A549 (cell line): ENCODE measurements at regions not wholly inside any gene's neighbourhood (a gene's known extent, or its start where the extent isn't known, plus 50 kb on each side); places are given as distances from the start of the nearest gene placed in this dataset.
A peak's percentile ranks its signal among the peaks of the same experiment; 100 is the strongest.

Experiments used
- ATAC-seq, 2 experiments: fragments of 200-7000 bp in 1 of 2; fragments of >200 bp in 1 of 2; cut with Nextera tagmentation in 1 of 2; cut with Tn5 transposase in 1 of 2; 3 replicates each; pipeline versions ENCODE4 v1.8.0 to v1.9.1; 2018 to 2020; ENCODE audit warnings: mild to moderate bottlenecking in 1 of 2, moderate library complexity in 1 of 2
- CTCF ChIA-PET: fragments of 300-600 bp; sonication (Branson Sonifier 250); formaldehyde crosslinking; extraction: SDS; loops from one replicate; lab custom pipeline; 2021; ENCODE audit warnings: antibody characterized with exemption, inconsistent platforms; lab: Yijun Ruan, JAX
- POLR2A ChIA-PET: fragments of 350-600 bp; formaldehyde crosslinking; extraction: SDS; loops from one replicate; lab custom pipeline; 2021; ENCODE audit warnings: antibody characterized with exemption, inconsistent platforms; lab: Yijun Ruan, JAX
- DNase-seq, 2 experiments: peaks; one replicate each; pipeline versions ENCODE4 v3.0.0 to v3.0.0-alpha.2; 2011 to 2016; ENCODE audit warnings: low read depth in 1 of 2, low spot score in 1 of 2
- FAIRE-seq: peaks from 2 replicates; lab custom pipeline; 2011; peaks lifted over from hg19 to GRCh38; lab: Jason Lieb, UNC
- H3K27ac ChIP-seq, 2 experiments: fragments of >200 bp; sonication (Bioruptor Twin); formaldehyde crosslinking; 3 replicates each; pipeline ENCODE4 v1.5.1; 2016 to 2017
- H3K4me1 ChIP-seq: fragments of >200 bp; sonication (Bioruptor Twin); formaldehyde crosslinking; 3 replicates; pipeline ENCODE4 v1.6.1; 2016
- H3K4me2 ChIP-seq: fragments of >200 bp; sonication (Bioruptor Twin); formaldehyde crosslinking; 3 replicates; pipeline ENCODE4 v1.6.1; 2016
- H3K4me3 ChIP-seq: fragments of >200 bp; sonication (Bioruptor Twin); formaldehyde crosslinking; 3 replicates; pipeline ENCODE4 v1.5.1; 2016
- H3K9me3 ChIP-seq: fragments of >200 bp; sonication (Bioruptor Twin); formaldehyde crosslinking; 3 replicates; pipeline ENCODE4 v1.6.1; 2016
- CBX2 ChIP-seq: fragments of 200-600 bp; sonication (generic); IDR thresholded peaks from 2 replicates; pipeline ENCODE4 v1.6.1; 2016; ENCODE audit warnings: low read depth, mild to moderate bottlenecking, borderline replicate concordance
- CHD4 ChIP-seq: fragments of 200-600 bp; sonication (generic); IDR thresholded peaks from 2 replicates; pipeline ENCODE4 v1.6.1; 2016; ENCODE audit warnings: antibody characterized with exemption, mild to moderate bottlenecking, borderline replicate concordance
- ELK1 ChIP-seq: fragments of 150-350 bp; IDR thresholded peaks from 2 replicates; pipeline ENCODE4 v1.6.1; 2014; ENCODE audit warnings: low read depth, mild to moderate bottlenecking, low read length
- EP300 ChIP-seq, 2 experiments: fragments of >200 bp; sonication (Bioruptor Twin); formaldehyde crosslinking; IDR thresholded peaks; 2 replicates in 1 of 2; 3 replicates in 1 of 2; pipeline ENCODE4 v1.6.1; 2016 to 2017
- FOSB ChIP-seq: fragments of 250-450 bp; sonication (Bioruptor Pico); IDR thresholded peaks from 2 replicates; pipeline ENCODE4 v1.5.0; 2020; ENCODE audit warnings: mild to moderate bottlenecking, moderate library complexity
- FOSL2 ChIP-seq, 2 experiments: fragments of 450-650 bp in 1 of 2; fragments of >200 bp in 1 of 2; sonication (Bioruptor Twin) in 1 of 2; formaldehyde crosslinking; IDR thresholded peaks; 2 replicates each; pipeline versions ENCODE4 v1.5.0 to v1.6.1; 2016 to 2020; ENCODE audit warnings: mild to moderate bottlenecking in 1 of 2, moderate library complexity in 1 of 2
- GATA3 ChIP-seq: IDR thresholded peaks from 2 replicates; pipeline ENCODE4 v1.6.1; 2012; ENCODE audit warnings: borderline replicate concordance
- HDAC2 ChIP-seq: fragments of 200-600 bp; sonication (generic); IDR thresholded peaks from 2 replicates; pipeline ENCODE4 v1.6.1; 2016
- HES2 ChIP-seq: fragments of >200 bp; sonication (Bioruptor Twin); formaldehyde crosslinking; IDR thresholded peaks from 2 replicates; pipeline ENCODE4 v1.6.1; 2016
- HMGXB4 ChIP-seq: fragments of 250-450 bp; sonication (Bioruptor Pico); IDR thresholded peaks from 2 replicates; pipeline ENCODE4 v1.5.0; 2021; ENCODE audit warnings: mild to moderate bottlenecking, moderate library complexity, borderline replicate concordance
- HOXA7 ChIP-seq: fragments of 250-450 bp; sonication (Bioruptor Pico); IDR thresholded peaks from 2 replicates; pipeline ENCODE4 v1.5.0; 2020; ENCODE audit warnings: mild to moderate bottlenecking, moderate library complexity
- MAFK ChIP-seq: fragments of 450-650 bp; IDR thresholded peaks from 2 replicates; pipeline ENCODE4 v1.6.1; 2014; ENCODE audit not compliant: partially characterized antibody
- MYC ChIP-seq: IDR thresholded peaks from 2 replicates; pipeline ENCODE4 v1.6.1; 2012; ENCODE audit warnings: mild to moderate bottlenecking, inconsistent platforms, low read length, improper control_type of control experiment, borderline replicate concordance
- NFE2L2 ChIP-seq: fragments of 150-350 bp; conservative IDR thresholded peaks from 2 replicates; pipeline ENCODE4 v1.6.1; 2014; ENCODE audit warnings: low read length
- NPAS2 ChIP-seq: fragments of 250-450 bp; sonication (Bioruptor Pico); IDR thresholded peaks from 2 replicates; pipeline ENCODE4 v1.8.0; 2022; ENCODE audit warnings: mild to moderate bottlenecking, moderate library complexity, borderline replicate concordance
- PHF8 ChIP-seq: fragments of 200-600 bp; sonication (generic); IDR thresholded peaks from 2 replicates; pipeline ENCODE4 v1.6.1; 2016; ENCODE audit warnings: low read depth, mild to moderate bottlenecking, antibody characterized with exemption, moderate library complexity, borderline replicate concordance
- POLR2AphosphoS2 ChIP-seq: conservative IDR thresholded peaks from 2 replicates; pipeline ENCODE4 v1.6.1; 2012; ENCODE audit warnings: low read length, improper control_type of control experiment, inconsistent platforms
- RAD21 ChIP-seq, 2 experiments: fragments of >200 bp in 1 of 2; sonication (Bioruptor Twin) in 1 of 2; formaldehyde crosslinking in 1 of 2; IDR thresholded peaks in 1 of 2; conservative IDR thresholded peaks in 1 of 2; 2 replicates in 1 of 2; 3 replicates in 1 of 2; pipeline ENCODE4 v1.6.1; 2012 to 2018; ENCODE audit warnings: inconsistent platforms in 1 of 2
- RFX5 ChIP-seq: fragments of 450-650 bp; IDR thresholded peaks from 2 replicates; pipeline ENCODE4 v1.7.1; 2014; ENCODE audit warnings: antibody characterized with exemption, mild to moderate bottlenecking, moderate library complexity
- RNF2 ChIP-seq: fragments of 200-600 bp; sonication (generic); IDR thresholded peaks from 2 replicates; pipeline ENCODE4 v1.6.1; 2016; ENCODE audit warnings: low read depth, mild to moderate bottlenecking, antibody characterized with exemption, moderate library complexity, borderline replicate concordance
- SMC3 ChIP-seq: fragments of >200 bp; sonication (Bioruptor Twin); formaldehyde crosslinking; IDR thresholded peaks from 3 replicates; pipeline ENCODE4 v1.6.1; 2018; ENCODE audit warnings: inconsistent platforms
- ZC3H11A ChIP-seq: fragments of 450-650 bp; IDR thresholded peaks from 2 replicates; pipeline ENCODE4 v1.6.1; 2014; ENCODE audit warnings: antibody characterized with exemption, mild to moderate bottlenecking
- ZFP36 ChIP-seq: fragments of 450-650 bp; IDR thresholded peaks from 2 replicates; pipeline ENCODE4 v1.6.1; 2014; ENCODE audit warnings: borderline replicate concordance; ENCODE audit not compliant: partially characterized antibody
- WGBS: methylation state at CpG from one replicate; pipeline ENCODE4 v1.1.6; 2017; ENCODE audit errors: missing lambda C conversion rate; 5-methylcytosine and 5-hydroxymethylcytosine counted together
- TF ChIP-seq, protein P1 (sequence below): fragments of 200-600 bp; sonication (generic); IDR thresholded peaks from 2 replicates; pipeline ENCODE4 v1.6.1; 2016; ENCODE audit warnings: antibody characterized with exemption, mild to moderate bottlenecking, moderate library complexity
- TF ChIP-seq, protein P2 (sequence below): fragments of 450-650 bp; IDR thresholded peaks from 2 replicates; pipeline ENCODE4 v1.6.1; 2014; ENCODE audit warnings: antibody characterized with exemption

DNA sequence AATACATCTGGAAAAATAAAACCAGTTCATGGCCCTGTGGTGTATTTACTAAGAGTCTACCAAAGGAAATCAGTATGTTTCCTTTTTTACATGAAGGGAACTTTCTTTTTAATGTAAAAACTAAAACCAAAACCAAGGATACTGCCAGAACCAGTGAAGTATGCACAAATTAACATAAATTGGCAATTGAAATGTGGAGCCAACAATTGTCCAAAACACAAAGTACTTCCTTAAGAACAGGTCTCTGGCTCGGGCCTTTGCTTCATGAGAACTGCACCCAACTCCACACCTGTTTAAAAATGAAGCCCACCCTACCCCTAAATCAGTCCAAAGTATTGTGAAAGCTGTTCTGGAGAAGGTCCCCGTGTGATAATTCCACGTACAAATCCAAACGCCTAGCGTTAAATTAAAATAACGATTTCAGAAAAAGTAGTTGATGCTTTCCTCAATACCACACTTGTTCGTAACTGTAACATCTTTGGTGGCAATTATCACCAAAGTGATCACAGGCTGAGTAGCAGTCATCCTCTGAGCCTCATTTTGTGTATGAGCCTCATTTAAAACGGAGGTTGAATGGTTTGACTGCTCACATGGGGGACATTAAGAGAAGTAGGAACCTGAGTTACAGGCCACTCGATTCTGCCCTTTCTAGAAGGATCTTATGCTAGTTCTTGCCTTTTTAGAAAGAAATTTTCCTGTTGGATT lies 93.0 kb downstream of the GEMIN8 start:
- TF ChIP-seq SMC3 (no peak), FOSL2 (IDR thresholded peaks at IDR 0.05) (no peak), FOSL2 (CRISPR knock-in tag; IDR thresholded peaks at IDR 0.05) (no peak), EP300 (IDR thresholded peaks at IDR 0.05) (no peak), ZFP36 (no peak), FOSB (CRISPR knock-in tag) (no peak), RFX5 (no peak), HOXA7 (CRISPR knock-in tag) (no peak), NFE2L2 (no peak), CBX2 (no peak), GATA3 (no peak), ZC3H11A (no peak), ELK1 (no peak), MYC (no peak), HDAC2 (no peak), RNF2 (no peak), PHF8 (no peak), CHD4 (no peak), RAD21 (conservative IDR thresholded peaks at IDR 0.05 in 1 of 2, IDR thresholded peaks at IDR 0.05 in 1 of 2) (no peak)
- TF ChIP-seq, protein P1, sequence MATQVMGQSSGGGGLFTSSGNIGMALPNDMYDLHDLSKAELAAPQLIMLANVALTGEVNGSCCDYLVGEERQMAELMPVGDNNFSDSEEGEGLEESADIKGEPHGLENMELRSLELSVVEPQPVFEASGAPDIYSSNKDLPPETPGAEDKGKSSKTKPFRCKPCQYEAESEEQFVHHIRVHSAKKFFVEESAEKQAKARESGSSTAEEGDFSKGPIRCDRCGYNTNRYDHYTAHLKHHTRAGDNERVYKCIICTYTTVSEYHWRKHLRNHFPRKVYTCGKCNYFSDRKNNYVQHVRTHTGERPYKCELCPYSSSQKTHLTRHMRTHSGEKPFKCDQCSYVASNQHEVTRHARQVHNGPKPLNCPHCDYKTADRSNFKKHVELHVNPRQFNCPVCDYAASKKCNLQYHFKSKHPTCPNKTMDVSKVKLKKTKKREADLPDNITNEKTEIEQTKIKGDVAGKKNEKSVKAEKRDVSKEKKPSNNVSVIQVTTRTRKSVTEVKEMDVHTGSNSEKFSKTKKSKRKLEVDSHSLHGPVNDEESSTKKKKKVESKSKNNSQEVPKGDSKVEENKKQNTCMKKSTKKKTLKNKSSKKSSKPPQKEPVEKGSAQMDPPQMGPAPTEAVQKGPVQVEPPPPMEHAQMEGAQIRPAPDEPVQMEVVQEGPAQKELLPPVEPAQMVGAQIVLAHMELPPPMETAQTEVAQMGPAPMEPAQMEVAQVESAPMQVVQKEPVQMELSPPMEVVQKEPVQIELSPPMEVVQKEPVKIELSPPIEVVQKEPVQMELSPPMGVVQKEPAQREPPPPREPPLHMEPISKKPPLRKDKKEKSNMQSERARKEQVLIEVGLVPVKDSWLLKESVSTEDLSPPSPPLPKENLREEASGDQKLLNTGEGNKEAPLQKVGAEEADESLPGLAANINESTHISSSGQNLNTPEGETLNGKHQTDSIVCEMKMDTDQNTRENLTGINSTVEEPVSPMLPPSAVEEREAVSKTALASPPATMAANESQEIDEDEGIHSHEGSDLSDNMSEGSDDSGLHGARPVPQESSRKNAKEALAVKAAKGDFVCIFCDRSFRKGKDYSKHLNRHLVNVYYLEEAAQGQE = no peak

DNA sequence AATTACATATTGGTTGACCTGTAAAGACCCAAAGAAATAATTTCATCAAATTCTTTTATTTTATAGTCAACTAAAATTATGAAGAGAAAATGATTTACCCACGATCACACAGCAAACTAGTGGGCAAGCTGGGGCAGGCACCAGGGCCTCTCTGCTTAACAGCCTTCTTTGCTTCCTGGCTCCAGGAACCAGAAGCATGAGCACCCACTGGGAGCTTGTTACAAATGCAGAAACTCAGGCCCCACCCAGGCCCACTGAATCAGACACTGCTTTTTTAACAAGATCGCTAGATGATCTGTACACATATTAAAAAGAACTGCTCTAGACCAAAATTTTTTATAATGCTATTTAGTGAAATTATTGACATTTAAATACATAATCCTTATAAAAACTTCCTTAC lies 95.0 kb downstream of the GEMIN8 start:
- no peak overlapping the region for H3K27ac ChIP-seq
- H3K9me3 ChIP-seq = no peaks in the 10 kb centered on the region
- ChIA-PET CTCF (no interaction called here), POLR2A (no interaction called here)
- WGBS = 69% methylated on average over 2 of the region's 2 CpGs
- H3K4me2 ChIP-seq = no peak overlapping the region
- ATAC-seq (no peak), FAIRE-seq (no peak), DNase-seq (no peak)
- H3K4me3 ChIP-seq = no peak overlapping the region
- no peaks in the 10 kb centered on the region for H3K4me1 ChIP-seq
- TF ChIP-seq POLR2AphosphoS2 = no peak
- TF ChIP-seq, protein P1 = no peak
- TF ChIP-seq HMGXB4 (CRISPR knock-in tag) = no peak
- TF ChIP-seq MAFK = no peak
- TF ChIP-seq CHD4 = no peak
- TF ChIP-seq, protein P2, sequence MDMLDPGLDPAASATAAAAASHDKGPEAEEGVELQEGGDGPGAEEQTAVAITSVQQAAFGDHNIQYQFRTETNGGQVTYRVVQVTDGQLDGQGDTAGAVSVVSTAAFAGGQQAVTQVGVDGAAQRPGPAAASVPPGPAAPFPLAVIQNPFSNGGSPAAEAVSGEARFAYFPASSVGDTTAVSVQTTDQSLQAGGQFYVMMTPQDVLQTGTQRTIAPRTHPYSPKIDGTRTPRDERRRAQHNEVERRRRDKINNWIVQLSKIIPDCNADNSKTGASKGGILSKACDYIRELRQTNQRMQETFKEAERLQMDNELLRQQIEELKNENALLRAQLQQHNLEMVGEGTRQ = no peak
- TF ChIP-seq HES2 = no peak
- TF ChIP-seq NPAS2 (CRISPR knock-in tag) = no peak

More for the DNA sequence above, 93.0 kb downstream of the GEMIN8 start:
- 82% methylated on average over 9 of the region's 9 CpGs for WGBS
- H3K4me2 ChIP-seq = no peak overlapping the region
- no peak overlapping the region for H3K4me3 ChIP-seq
- no peak for DNase-seq
- ATAC-seq = no peak
- POLR2A ChIA-PET = no interaction called here
- CTCF ChIA-PET = no interaction called here
- H3K4me1 ChIP-seq = no peaks in the 10 kb centered on the region
- H3K27ac ChIP-seq = no peak overlapping the region
- peak; percentile 59 for FAIRE-seq
- no peaks in the 10 kb centered on the region for H3K9me3 ChIP-seq
